CD4-positive, alpha-beta T cell treated with Interleukin-15 for 1 hour (primary cell): ENCODE measurements at regions not wholly inside any gene's neighbourhood (a gene's known extent, or its start where the extent isn't known, plus 50 kb on each side); places are given as distances from the start of the nearest gene placed in this dataset.
"Not testable (repeated sequence)": the region's sequence is repeated elsewhere in the genome, so short reads cannot be mapped to it uniquely, and the experiment has no call there.

Experiments
- DNase-seq: peaks from one replicate; pipeline ENCODE4 v3.0.0-alpha.2; 2020

DNA sequence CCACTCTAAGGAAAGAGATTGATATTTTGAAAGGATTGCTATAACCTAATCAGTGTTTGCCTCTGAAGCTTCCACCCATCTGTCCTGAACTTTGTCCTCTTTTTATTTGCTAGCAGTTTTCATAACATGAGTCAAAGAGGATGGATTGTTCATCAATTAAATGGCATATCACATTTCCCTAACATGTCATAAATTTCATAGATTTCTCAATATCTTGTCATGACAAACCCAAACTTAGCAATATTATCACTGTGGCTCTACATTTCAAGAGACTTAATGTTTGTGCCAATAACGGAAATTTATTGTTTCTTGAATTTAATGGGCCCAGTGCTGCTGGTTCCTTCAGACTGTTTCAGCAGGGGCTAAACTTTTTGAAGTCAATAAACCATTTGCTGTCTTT, 330.3 kb downstream of the CAAP1 start:
- DNase-seq: no peak

DNA sequence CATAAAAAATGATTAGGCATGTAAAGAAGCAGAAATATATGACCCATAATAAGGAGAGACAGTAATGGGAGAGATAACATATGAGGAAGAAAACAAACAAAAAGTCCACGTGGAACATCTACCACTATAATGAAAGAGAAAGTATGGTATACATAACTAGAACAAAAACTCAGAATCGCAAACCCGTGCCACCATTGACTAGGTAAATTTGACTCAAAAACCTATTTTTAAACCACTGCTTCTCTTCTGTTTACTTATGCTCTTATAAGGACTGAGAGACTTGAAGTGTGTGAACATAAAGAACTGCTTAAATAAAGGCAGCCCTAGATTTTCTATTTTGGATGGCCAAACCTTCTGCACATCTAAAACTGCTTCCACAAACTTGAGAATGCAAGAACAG, 330.7 kb downstream of the CAAP1 start:
- no peak for DNase-seq

DNA sequence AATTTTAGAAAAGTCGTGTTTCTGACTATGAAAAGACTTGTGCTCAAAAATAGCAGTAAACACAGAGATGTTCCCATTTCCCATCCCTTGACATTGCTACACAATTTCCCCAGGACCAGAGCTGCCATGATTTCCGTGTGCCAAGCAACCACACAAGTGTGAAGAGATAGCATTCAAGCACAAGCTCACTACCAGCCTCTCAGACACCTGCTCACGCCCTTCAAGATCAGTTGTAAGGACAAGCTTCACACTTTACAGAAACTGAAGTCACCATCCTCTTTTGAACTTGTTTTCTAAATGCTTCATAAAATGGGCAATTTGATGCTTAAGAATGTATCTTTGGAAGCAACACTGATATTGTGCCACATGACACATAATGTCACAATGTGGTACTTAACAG, 333.1 kb downstream of the CAAP1 start:
- DNase-seq: no peak

DNA sequence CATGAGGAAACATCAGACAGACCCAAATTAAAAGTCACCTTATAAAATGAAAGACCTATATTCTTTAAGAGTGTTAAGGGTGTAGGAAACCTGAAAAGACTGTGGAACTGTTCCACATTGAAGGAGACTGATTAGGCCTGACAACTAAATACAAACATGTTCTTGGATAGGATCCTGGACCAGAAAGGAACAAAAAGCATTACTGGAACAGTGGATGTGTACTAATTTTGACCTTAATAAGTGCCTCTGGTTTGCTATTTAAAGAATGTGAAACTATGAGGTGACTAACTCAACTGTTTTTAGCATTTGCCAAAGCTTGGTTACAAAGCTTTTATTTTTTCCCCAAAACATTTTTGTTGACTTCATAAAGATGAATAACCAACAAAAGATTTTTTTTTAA, 340.6 kb downstream of the CAAP1 start:
- no peak for DNase-seq

DNA sequence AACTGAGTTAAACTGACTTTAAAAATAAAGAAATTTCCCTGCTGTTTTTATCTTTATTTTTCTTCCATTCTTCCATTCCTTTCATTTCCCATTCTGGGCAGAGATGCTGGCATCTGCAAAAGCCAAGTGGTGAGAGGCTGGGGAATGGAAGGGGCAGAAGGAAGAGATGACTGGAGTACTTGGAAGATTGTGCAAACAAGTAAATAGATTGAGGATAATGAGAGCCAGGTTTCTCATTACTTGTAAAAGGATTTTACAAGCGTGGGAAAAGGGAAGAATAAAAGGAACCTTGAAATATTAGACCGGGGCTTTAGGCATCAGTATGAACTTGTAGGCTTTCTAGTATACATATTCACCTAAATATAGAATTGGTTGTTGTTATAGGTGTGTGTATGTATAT, 341.2 kb downstream of the CAAP1 start:
- DNase-seq: no peak

DNA sequence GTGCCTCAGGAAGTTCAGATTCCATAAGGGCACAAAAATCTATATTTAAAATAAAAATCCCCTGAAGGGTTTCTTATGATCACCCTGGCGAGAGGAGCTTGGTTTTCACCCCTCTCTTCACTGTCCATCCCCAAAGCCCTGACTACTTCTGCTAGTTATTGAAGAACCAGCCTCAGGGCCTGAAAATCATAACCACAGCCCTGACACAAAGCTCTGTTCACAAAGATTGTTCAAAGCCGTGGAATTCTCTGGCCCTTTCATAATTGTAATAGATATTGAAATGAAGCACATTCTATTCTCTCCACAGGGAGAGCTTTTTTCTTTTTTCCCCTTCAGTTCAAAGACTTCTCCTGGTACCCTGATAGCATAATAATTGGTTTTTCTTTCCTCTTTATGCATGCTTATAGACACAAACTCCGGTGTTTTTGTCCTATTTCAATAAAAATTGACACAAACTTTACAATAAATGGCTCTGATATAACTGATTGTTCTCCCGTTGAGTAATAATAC, 343.8 kb downstream of the CAAP1 start:
- DNase-seq: no peak

DNA sequence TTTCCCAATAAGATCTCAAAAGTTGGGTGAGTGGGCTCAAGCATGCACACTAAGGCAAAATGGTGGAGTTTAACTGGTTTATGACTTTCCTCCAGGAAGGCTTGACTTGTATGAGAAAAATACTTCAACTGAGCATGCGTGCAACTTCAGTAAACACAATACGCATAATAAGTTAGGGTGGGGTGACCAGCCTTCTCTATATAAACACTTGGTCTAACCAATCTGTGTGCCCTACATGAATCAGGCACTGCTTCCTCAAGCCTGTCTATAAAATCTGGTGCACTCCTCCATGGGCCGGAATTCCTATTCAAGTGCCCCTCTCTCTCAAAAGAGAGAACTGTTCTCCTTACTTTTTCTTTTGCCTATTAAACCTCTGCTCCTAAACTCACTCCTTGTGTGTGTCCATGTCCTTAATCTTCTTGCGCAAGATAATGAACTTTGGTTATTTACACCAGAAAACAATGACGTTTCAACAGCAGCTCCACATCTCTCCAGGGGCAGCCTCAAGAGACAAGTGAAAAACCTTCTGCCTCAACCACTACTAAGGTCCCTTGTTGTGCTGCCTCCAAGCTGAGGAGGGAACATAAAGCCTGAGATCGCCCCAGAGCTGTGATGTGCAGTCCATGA, 352.6 kb downstream of the CAAP1 start:
- DNase-seq: no peak

DNA sequence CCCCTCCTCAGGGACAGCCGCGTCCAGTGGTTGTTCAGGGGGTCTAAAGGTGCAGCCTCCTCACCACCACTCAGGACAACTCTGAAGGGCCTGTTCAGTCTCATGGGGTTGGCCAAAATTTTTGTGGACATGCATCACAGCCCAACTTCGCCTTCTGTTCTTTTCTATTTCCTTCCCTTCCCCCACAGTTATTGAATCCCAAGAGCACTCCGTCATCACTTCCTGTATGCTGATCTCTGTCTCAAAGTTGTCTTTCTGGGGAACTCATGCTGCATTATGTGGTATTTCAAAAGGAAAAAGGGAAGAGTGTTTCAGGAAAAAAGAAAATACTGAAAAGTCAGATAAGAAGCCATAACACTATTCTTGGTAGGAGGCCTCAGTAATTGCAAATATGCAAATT, 355.4 kb downstream of the CAAP1 start:
- no peak for DNase-seq

DNA sequence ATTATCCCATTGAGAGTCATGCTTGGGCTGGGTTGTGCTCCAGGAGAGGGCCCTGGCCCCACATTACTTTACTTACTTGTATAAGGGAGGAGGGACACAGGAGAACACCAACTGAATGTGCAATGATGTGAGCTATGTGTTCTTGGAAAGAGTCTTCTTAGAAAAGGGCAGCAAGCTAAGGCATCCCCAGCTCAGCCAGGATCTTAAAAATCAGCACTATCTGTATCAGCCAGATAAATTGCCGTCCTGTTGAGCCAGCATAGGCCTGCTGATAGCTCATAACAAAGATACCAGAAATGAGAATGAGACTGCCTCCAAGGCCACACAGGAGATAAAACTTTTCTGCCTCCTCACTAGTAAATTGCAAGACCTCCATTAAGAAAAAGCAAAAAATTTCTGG, 357.5 kb downstream of the CAAP1 start:
- no peak for DNase-seq

DNA sequence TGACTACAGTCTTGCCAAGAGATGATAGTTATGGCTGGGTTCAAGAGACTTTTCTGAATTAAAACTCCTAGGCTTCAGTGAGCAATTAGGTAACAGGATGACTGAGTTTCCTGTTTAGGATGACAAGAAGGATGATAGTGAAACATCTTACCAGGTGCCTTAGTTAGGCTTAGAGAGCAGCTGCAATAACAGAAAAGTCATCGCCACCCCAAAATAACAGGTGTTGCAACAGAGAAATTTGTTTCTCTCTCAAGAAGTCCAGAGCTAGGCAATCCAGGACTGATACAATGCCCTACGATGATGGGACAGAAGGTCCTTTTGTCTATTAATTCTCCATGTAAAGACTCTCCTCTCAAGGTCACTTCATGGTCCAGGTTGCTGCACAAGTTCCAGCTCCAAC, 361.8 kb downstream of the CAAP1 start:
- no peak for DNase-seq

DNA sequence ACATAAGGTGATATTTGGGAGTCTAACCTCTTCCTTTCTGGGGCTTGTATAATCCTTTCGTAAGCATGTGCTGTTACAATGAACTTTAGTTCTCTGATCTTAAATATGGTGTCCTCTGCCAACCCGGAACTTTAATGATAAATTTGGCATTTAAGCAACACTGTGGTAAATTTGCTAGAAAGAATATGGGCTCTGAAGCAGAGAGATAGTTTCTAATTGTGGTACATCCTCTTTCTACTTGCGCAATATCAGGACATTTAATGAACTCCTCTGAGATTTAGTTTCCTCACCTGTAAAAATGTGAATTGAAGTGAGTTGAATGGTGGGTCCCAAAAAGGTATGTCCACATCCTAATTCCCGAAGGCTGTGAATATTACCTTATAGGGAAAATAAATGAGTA, 364.7 kb downstream of the CAAP1 start:
- no peak for DNase-seq

DNA sequence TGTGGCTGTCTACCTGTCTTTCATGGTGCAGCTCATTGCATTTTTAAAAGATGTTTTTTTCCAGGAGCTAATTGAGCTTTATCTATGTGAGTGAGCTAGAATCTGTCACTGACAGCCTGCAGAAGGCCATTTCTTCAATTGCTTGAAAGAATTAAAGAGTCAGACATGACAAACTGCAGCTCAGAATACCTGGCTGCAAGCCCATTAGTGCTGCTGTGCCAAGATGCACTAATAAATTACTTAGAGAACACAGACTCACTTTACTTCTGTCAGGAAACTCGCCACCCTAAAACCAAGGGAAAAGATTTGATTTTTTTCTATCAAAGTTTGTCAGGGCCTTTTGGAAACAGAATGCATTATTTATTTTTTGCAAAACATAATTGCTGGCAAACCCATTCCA, 368.3 kb downstream of the CAAP1 start:
- no peak for DNase-seq

DNA sequence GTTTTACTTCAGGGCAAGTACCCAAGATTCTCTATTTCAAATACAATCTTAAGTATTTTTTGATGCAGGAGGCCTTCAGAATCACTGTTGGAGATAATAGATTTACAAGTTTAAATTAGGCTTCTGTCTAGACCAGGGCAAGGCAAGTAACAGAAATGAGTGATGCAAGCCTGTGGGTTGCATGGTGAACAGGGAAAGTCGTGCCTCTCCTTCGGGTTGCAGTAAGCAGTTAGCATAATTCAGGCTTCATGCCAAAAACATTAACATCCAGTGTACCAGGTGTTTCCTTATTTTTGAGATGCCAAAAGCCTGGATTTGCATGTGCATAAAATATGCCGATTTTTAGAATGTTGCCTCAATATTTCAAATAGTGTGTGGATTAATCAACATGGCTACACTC, 369.0 kb downstream of the CAAP1 start:
- no peak for DNase-seq

DNA sequence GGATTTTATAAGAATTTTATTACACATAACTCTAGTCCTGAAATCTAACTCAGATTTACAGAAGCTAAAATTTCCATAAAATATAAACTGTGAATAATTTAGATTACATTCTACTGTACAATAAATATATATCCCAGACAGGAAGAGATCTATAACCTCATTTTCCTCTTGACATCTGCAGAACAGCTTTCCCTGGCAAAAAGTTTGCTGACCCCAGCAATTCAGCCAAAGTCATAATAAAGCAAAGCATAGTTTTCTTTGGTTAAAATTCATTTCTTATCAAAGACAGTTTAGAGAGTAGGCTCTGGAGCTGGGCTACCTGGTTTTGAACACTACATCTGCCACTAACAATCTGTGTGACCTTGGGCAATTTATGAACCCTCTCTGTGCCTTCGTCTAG, 372.5 kb downstream of the CAAP1 start:
- DNase-seq: no peak

DNA sequence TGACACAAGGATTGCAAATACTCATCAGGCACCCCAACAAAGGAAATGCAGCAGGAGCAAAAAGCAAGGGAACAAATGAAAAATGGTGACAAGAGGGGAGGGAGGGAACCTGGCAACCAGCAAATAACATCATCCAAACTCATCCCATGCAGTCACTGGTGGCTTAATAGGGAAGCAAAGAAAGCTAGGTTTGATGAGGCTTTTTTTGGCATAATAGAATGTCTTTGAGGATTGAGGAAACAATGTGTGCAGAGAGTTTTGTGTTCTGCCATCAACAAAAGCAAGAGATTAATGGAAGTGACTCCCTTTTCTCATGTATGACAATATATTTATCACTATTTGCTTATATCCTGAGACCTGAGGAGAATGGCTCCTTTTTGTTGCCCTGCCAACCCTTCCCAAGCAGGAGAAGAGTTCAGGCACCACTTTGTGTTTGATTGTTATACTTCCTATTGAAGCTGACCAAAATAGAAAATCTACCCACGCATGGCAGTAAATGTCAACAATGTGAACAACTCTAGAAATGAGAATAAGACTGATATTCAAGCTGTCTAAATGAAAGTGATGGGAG, 375.7 kb downstream of the CAAP1 start:
- DNase-seq: no peak

DNA sequence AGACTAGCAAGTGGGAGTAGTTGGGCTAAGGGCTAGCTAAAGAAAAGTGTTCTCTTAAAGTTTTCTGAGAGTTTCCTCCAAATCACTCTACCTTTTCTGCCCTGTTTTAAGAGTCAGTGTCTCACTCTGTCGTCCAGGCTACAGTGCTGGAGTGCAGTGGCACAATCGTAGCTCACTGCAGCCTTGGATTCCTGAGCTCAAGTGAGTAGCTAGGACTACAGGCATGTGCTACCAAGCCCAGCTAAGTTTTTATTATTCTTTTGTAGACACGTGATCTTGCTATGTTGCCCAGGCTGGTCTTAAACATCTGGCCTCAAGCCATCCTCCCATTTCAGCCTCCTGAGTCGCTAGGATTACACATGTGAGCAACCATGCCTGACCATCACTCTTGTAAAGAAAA, 378.9 kb downstream of the CAAP1 start:
- no peak for DNase-seq

DNA sequence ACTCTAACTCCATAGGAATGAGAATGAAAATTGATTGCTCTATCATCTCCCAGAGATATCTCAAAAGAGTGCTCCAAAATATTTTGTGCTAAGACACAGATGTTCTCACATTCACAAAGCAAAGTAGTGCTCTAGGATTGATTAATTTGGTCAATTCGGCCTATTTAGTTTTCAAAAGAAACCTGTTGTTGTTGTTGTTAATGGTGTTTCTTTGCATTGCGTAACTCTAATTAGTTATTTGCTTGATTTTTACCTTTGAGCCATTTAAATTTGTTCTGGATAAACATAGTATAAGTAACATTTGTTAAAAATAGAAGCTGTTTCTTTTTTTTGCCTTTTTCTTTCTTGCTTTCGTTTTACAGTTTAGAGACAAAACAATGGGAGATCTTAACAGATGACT, 382.5 kb downstream of the CAAP1 start:
- no peak for DNase-seq

DNA sequence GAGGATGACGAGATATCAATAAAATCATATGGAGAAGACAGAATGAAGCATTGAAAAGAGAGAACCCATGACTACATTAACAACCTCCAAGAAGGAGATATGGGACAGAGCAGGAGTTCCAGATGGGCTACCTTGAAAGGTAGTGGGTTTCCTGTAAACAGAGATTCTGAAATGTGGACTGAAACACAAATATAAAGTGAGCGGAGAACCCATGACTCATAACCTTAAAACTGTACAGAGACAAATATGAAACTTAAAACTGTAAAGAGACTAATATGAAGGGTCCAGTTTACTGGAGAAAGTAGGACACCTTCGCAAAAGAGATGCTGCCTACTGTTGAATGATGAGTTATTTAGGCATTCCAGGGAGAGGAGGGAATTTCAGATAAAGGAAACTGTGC, 383.7 kb downstream of the CAAP1 start:
- DNase-seq: no peak

DNA sequence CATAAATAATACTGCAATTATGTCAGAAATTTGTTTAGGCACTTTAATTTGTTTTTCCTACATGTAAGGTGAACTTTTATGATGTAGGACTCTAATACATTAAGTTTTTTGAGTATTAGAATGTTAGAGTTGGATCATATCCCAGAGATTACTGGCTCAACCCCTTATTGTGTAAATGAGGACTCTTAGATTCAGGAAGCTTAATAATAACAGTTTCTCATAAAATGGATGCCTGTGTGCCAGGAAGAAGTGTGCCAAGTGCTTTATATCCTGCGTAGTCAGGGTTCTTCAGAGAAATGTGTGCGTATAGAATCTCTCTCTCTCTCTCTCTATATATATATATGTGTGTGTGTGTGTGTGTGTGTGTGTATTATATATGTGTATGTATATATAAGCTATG, 388.5 kb downstream of the CAAP1 start:
- DNase-seq: no peak

DNA sequence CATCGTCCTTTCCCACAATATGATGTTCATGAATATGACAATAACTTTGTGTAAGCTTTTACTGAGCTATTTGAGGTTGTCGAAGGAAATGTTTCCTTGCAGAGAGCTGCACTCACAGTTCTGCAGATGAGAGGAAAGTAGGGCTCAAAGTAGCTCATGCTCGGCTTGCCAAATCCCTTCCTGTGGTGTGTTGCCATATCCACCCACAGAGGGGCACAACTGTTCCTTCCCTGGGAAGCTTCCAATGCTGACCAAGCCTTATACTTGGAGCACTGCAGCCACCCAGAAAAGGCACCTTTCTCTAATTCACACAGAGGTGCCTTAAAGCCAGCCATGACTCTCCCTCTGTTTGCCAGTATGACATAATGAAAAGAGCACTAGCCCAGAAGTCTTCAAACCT, 390.3 kb downstream of the CAAP1 start:
- no peak for DNase-seq

DNA sequence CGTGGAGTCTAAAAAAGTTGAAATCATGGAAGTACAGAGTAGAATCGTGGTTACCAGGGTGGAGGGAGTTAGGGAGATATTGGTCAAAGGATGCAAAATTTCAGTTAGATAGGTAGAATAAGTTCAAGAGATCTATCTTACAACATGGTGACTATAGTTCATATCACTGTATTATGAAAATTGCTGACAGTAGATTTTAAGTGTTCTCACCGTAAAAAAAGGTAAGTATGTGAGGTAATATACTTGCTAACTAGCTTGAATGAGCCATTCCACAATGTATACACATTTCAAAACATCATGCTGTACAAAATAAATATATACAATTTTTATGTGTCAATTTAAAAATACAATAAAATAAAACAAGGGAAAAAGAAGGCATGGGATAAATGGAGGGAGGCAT, 392.1 kb downstream of the CAAP1 start:
- no peak for DNase-seq

DNA sequence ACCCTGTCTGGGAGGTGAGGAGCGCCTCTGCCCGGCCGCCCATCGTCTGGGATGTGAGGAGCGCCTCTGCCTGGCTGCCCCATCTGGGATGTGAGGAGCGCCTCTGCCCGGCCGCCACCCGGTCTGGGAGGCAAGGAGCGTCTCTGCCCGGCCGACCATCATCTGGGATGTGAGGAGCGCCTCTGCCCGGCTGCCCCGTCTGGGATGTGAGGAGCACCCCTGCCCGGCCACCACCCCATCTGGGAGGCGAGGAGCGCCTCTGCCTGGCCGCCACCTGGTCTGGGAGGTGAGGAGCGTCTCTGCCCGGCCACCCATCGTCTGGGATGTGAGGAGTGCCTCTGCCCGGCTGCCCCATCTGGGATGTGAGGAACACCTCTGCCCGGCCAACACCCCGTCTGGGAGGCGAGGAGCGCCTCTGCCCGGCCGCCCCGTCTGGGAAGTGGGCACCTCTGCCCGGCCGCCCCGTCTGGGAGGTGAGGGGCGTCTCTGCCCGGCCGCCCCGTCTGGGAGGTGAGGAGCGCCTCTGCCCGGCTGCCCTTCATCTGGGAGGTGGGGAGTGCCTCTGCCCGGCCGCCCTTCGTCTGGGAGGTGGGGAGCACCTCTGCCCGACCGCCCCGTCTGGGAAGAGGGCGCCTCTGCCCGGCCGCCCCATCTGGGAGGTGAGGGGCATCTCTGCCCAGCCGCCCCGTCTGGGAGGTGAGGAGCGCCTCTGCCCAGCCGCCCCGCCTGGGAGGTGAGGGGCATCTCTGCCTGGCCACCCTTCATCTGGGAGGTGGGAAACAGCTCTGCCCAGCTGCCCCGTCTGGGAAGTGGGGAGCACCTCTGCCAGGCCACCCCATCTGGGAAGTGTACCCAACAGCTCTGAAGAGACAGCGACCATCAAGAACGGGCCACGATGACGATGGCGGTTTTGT, 399.7 kb downstream of the CAAP1 start:
- DNase-seq: not testable (repeated sequence)

DNA sequence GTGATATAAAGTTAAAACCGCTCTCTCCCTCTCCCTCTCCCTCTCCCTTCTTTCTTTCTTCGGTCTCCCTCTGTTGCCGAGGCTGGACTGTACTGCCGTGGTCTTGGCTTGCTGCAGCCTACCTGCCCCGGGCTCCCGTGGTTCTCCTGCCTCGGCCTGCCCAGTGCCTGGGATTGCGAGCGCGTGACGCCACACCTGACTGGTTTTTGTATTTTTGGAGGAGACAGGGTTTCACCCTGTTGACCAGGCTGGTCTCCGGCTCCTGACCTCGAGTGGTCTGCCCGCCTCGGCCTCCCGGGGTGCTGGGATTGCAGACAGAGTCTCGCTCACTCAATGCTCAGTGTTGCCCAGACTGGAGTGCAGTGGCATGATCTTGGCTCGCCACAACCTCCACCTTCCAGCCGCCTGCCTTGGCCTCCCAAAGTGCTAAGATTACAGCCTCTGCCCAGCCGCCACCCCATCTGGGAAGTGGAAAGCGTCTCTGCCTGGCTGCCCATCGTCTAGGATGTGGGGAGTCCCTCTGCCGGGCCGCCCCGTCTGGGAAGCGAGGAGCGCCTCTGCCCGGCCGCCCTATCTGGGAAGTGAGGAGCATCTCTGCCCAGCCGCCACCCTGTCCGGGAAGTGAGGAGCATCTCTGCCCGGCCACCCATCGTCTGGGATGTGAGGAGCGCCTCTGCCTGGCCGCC, 400.5 kb downstream of the CAAP1 start:
- DNase-seq: not testable (repeated sequence)

DNA sequence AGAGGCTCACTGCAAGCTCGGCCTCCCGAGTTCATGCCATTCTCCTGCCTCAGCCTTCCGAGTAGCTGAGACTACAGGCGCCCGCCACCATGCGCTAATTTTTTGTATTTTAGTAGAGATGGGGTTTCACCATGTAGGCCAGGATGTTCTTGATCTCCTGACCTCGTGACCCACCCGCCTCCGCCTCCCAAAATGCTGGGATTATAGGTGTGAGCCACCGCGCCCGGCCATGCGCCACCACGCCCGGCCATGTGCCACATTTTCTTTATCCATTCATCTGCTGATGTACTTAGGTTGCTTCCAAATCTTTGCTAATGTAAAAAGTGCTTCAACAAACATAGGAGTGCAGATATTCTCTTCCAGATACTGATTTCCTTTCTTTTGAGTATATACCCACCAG, 408.6 kb downstream of the CAAP1 start:
- DNase-seq: no peak
